ENCODE measurements at regions not wholly inside any gene's neighbourhood (a gene's known extent, or its start where the extent isn't known, plus 50 kb on each side); places are given as distances from the start of the nearest gene placed in this dataset.

DNA sequence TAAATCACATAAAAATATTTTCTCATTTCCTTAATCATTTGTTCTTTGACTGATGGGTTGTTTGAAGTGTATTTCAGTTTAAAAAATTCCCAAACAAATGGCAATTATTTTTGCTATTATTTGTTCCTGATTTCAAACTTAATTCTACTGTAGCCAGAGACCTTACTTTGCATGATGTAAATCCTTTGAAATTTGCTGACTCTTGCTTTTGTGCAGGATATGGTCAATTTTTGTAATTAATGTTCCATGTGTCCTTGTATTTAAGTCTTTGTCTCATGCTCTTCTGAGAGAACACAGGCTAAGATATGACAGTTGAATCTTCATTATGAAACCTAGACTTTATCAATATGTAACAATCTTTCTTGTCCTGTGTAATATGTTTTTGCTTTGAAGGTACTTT is 295.0 kb upstream of the CHD6 start:
- no peak for TF ChIP-seq CTCF (IDR thresholded peaks at IDR 0.05)
- no peak for TF ChIP-seq EP300 (IDR thresholded peaks at IDR 0.05)
